ENCODE measurements at regions not wholly inside any gene's neighbourhood (a gene's known extent, or its start where the extent isn't known, plus 50 kb on each side); places are given as distances from the start of the nearest gene placed in this dataset.

DNA sequence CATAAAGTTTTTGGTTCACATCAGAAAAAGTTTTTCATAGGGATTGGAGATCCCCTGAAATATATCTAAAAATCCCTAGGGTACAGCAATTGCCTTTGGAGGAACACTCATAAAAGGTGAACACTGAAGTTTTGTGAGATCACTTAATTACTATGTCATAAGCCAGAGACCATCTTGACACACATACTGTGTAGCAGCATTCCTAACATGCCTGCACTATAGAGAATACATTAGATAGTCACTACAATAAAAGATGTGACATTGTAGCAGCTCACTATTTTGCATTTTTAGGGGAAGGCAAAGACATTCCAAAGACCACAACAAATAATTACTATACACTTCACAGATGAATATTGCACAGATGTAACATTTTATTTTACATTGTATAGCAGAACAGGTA lies 779.9 kb downstream of the KCNT2 start:
- no peak for DNase-seq (ENCODE audit: low read depth)

DNA sequence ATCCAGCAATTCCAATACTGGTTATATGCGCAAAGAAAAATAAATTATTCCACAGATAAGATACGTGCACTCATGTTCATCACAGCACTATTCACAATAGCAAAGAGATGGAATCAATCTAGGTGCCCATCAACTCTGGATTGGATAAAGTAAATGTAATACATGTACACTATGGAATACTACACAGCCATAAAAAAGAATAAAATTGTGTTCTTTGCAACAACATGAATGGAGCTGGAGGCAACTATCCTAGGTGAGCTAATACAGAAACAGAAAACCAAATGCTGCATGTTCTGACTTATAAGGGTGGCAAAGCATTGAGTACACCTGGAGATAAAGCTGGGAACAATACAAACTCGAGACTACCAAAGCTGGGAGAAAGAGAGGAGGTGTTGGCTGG lies 787.3 kb downstream of the KCNT2 start:
- DNase-seq (ENCODE audit: low read depth) = no peak

DNA sequence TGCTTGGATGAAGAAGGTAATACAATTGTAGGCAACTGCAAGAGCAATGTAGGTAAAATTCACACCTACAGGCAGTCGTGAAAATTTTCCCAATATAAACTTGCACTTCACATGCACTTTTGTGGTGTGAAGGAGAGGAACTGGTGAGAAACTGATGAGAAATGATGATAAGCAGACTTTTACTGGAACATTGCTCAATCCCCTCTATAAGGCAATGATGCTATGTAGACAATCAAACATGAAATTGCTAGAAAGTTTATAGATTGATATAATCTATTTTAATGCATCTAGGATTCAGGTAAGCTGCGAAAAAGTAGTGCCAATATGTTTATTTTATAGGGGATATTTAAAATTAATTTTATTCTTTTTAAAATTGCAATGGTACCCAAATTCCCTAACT lies 802.2 kb downstream of the KCNT2 start:
- no peak for DNase-seq (ENCODE audit: low read depth)

DNA sequence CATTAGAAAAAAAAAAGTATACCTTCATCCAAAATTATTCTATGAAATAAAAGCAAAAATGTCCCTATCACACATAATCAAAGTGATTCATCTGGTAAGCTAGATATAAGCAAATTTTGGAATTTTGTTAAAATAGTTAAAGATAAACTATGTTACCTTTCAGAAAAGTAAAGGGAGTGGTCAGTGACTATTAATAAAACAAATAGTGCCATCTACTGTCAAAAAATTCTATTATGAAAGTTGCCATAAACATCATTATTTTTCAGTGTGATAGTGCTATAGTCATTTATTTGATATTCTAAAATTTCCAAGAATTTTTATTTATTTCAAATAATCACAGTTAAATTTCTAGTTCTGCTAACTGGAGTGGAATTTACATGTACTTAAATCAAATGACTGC lies 803.7 kb downstream of the KCNT2 start:
- no peak for DNase-seq (ENCODE audit: low read depth)

DNA sequence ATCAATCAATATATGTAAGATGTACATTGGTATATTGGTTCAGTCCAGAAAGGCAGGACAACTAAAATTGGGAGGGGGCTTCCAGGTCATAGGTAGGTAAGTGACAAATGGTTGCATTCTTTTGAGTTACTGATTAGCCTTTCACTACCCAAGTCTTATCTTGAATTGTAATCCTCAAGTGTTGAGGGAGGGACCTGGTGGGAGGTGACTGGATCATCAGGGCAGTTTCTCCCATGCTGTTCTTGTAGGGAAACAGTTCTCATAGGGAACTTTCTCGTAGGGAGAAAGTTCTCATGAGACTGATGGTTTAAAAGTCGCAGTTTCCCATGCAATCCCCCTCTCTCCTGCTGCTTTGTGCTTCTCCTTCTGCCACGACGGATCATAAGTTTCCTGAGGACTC lies 809.2 kb downstream of the KCNT2 start:
- no peak for DNase-seq (ENCODE audit: low read depth)

DNA sequence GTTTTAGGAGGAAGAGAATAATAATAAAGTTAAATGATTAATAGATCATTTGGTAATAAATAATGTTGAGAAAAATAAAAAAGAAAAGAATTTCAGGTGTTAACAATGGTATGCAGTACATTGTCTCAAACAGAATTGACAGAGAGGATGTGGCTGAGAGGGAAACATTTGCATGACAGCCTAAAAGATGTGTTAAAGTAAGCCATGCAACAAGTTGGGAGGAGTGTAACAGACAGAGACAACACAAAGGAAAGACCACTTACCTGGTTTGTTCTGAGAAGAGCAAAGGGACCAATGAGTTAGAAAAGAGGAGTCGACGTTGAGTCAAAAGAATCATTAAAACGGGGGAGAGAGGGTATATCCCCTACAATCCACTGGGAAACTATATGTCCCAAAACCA lies 814.0 kb downstream of the KCNT2 start:
- DNase-seq (ENCODE audit: low read depth) = no peak

DNA sequence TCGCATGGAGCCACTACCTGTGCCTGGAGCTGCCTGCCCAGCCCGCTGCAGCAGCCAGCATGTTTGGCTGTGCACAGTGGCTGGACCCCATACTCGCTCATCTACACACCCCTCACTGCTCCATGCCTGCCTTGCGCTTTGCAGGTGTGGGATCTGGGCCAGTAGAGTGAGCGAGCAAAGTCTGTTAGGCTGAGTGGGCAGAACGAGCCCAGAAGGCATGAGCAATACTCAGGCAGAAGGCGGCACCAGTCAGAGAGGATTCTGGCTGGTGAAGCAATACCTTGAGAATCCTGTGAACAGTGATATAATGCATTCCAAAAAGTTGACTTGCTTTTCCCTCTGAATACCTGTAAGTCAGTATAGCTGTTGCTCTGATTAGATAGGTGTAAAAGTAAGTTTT lies 816.4 kb downstream of the KCNT2 start:
- DNase-seq (ENCODE audit: low read depth) = no peak

DNA sequence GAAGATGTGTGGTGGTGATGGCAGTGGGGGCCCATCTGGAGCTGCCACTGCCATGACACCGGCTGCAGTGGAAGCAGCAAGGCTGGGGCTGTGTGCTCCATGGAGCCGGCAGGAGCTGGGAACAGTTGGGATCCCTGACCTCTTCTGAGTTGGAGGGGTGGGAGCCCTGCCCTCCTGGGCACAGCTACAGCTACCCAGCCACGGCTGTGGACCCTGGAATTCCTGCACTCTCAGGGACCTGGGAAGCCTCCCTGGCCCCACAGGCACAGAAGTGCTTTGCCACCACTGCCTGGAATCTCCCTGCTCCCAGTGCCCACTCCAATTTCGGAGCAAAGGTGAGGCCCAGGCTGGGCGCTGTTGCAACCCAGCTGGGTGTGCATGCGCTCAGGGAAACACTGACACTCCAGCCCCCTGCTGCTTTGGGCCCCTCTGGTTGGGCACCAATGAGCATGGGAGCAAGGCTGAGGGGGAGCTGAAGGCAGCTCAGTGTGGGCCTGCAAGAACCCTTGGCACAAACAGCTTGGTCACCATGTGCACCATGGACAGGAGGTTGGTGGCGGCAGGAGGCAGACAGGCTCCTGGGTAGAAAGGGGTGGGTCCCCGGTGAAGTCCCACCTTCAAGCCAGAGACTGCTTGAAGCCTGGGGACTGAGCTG lies 817.6 kb downstream of the KCNT2 start:
- DNase-seq (ENCODE audit: low read depth) = no peak

DNA sequence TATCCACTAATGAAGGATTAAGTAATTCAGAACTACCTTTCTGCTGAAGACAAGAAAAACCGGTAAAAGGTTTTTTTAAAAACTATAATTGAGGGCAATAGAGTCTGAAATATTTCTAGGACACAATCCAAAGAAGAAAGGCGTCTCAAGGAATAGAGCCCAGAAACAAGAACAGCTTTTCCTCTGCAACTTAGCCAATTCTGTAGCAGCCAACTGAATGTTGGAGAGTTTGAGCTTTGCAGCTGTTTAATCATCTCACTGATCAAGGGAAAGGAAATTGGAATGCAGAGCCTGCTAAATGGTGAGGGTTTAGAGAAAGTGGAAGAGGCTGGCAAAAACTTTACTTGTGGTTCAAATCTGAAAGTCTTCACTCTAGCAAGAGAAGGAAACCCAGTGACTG lies 818.9 kb downstream of the KCNT2 start:
- no peak for DNase-seq (ENCODE audit: low read depth)

DNA sequence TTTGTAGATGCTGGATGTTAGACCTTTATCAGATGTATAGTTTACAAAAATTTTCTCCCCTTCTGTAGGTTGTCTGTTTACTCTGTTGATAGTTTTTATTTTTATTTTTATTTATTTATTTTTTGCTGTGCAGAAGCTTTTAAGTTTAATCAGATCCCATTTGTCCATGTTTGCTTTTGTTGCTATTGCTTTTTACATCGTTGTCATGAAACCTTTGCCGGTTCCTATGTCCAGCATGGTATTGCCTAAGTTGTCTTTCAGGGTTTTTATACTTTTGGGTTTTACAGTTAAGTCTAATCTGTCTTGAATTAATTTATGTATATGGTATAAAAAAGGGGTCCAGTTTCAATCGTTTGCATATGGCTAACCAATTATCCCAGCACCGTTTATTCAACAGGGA lies 819.5 kb downstream of the KCNT2 start:
- no peak for DNase-seq (ENCODE audit: low read depth)

DNA sequence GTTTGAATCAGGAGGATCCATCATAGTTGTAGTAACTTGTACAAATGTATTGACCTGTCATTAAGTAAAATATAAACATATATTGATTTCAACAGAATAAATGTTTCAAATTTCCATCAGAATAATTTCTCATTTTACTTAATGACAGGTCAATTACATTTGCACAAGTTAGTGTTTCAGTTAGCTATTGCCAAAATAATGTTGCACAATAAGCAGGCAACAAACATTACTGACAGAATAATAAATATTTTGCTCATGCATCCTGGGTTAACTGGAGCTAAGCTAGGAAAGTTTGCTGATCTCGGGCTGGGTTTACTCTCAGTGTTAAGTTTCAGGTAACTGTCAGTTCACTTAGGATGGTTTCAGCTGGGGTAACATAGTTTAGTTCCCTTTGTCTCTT lies 822.4 kb downstream of the KCNT2 start:
- DNase-seq (ENCODE audit: low read depth) = no peak

DNA sequence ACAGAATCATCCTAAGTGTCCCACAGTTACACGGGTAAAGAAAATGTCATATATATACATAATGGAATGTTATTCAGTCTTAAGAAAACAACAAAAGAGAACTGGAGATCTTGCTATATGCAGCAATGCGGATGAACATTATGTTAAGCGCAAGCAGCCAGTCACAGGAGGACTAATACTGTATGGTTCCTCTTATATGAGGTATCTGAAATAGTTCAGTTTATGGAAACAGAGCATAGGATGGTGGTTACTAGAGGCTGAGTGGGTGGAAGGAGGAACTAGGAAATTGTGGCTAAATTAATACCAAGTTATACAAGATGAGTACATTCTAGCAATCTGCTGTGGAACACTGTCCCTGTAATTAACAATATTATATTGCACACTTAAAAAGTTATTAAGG lies 834.3 kb downstream of the KCNT2 start:
- DNase-seq (ENCODE audit: low read depth) = no peak

DNA sequence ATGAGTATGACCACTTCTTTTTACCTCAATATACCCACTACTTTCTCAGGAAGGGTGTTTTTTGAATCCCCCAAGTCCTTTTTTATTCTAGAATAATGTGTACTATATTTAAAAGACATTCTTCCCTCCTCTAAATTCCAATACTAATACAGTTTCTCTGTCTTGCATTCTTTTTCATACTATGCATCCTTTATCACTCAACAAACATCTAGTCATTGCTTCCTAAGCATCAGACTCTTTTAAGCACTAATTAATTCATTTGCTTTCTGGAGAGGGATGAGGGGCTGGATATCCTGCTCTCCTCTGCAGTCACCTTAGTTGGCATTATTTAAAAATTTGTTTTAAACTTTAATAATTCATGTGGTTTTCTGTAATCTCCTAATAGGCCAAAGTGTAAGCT lies 838.8 kb downstream of the KCNT2 start:
- no peak for DNase-seq (ENCODE audit: low read depth)

DNA sequence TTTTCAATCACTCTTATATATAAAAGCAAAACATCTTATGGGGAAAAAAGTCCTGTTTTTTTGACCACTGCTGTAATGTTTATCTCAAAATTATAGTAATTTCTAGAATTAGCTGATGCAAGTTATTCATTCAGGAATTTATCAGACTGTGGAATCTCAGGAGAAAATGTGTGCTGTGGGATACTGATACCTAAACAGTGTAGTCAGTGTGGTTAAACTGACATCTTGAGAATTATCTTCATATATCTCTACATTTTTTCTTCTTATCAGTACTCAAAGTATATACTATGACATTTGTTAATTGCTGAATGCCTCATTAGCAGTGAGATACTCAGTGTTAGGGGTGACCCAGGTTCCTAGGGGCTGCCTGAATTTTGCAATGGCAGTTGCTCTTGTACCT lies 839.3 kb downstream of the KCNT2 start:
- DNase-seq (ENCODE audit: low read depth) = no peak

DNA sequence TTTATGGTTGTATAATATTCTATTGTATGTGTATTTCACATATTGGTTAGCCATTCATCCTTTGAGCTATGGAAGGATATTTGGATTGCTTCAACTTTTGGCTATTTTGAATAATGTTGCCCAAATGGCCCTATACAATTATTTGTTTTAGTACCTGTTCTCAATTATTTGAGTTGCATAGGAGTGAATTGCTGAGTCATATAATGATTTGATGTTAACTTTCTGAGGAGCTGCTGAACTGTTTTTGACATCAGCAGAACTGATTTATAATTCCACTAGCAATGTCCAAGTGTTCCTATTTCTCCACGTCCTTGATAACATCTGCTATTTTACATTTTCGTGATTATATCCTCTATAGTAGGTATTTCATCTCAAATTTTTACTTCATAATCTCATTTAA lies 839.9 kb downstream of the KCNT2 start:
- DNase-seq (ENCODE audit: low read depth) = no peak

DNA sequence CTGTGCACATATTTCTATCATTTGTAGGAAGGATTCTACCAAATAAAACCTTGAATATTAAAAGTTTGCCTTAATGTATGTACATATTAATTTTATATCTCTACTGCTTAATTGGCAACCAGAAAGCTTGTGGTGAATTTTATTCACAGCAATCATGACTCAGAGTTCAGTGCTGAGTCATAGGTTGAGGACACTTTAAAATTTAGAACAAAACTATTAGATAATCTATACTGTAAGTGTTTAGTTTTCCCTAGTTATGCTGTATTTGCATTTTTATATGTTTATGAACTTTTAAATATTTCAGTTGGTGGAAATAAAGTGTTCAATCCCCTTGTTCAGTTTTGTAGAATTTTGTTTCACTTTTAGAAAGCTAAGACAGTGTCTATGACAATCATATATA lies 841.5 kb downstream of the KCNT2 start:
- no peak for DNase-seq (ENCODE audit: low read depth)

DNA sequence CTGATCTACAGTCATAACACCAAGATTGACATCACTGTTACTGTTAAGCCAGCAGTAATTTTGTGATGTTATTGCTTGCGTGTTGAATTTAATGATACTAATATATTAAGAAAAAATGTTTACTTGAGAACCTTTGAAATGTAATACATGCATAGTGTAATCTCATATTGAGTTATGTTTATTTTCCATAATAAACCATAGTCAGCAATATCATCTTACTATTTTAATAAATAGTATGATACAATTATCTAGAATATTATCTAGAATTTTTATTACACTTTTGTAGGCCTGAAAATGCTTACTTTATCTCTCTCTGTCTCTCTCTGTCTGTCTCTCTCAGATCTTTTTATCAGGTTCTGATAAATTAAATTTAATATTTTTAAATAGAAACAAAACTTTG lies 843.1 kb downstream of the KCNT2 start:
- DNase-seq (ENCODE audit: low read depth) = no peak

DNA sequence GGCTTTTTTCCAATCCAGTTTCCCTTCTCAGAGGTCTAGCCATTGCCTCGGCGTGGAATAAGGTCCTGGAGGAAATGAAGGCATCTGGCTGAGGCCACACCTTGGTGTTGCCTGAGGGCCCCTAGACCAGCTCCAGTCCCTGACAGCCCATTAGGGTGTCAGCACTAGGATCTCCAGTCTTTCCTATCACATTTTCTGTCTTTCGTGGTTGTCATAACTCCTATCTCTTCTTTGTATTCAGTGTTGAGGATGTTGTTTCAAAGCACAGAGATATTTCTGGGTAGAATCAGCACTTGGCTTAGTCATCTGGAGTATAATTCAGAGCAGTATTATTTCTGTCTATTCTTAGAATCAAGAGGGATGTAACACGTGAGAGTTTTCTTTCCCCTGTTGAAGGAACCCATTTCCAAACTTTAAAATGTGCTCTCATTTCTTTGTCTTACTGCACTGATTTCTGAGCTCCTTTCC lies 844.3 kb downstream of the KCNT2 start:
- DNase-seq (ENCODE audit: low read depth) = no peak

DNA sequence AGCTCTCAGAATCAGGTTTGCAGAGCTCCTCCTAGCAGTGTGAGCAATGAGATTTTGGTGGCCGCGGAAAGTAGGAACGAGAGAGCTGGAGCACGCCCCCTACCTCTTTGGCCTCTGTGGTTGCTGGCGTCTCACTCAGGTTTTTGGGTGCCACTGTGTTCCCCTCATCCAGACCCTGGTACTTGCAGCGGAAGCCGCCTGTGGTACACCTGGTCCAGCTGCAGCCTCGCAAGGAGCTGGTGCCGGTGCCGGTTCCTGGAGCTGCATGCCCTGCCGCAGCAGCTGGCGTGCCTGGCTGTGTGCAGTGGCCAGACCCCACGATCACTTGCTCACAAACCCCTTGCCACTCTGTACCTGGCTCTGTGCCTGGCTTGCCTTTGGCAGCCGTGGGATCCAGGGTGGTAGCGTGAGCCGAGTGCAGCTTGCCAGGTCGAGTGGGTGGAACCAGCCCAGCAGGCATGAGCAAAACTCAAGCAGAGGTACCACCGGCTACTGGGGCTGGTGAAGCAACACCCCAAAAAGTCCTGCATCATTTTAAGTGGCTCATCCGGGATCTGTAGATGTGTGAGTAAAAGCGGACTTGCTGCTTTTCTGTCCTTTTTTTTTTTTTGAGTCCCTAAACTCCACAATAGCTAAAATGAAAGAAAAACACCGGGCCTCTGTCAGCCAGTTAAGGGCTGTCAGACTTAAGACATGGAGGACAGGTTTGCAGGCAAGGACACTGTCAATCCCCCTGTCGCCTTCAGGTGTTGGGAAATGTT lies 844.9 kb downstream of the KCNT2 start:
- DNase-seq (ENCODE audit: low read depth) = no peak

DNA sequence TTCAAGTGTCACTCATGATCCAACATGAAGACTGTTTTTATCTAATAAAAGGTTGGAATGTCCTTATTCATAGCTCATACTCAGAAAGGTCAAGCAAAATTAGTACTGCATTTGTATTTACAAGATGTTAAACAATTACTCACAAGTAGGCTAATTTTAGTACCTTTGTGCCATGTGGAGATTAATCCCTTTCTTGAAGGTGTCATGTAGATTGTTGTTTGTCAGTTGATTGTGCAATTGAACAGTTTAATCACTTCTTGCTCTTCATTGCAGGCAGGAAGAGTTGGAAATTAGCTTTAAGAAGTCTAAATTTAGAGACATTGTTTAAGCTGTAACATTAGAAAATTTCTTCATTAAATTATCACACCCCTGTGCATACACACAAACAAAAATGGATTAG lies 847.1 kb downstream of the KCNT2 start:
- DNase-seq (ENCODE audit: low read depth) = no peak

DNA sequence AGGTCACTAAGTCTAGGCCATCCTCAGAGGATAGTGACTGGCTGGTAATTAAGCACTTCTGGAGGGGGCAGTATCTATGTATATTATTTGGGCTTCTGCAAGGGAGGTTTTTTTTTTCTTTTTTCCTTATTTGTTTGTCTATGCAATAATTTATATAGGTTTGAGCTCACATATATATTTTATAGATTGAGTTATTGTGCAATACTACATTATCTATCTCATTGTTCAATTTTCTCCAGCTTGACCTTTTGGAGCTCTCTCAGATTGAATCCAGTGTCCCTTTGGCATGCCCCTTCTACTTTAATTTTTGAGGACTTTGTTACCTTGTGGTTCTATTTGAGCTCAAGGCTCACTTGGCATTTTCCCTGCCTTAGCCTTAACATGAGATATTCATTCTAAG lies 852.1 kb downstream of the KCNT2 start:
- DNase-seq (ENCODE audit: low read depth) = no peak

DNA sequence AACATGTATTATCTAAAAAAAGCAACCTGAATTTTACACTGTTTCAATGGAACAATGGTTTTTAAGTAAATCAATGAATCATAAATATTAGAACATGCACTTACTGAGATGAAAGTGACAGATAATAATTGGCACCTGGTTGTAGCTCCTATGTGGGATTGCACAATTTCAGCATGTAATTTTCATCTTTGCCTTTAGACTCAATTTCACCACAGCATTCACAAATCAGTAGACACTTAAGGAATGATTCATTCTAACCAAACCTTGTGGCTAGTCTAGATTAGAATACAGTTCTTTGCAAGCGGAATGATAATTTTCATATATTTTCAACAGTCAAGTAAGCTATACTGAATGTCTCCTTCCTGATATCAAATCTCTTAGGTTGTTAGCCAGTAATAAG lies 853.4 kb downstream of the KCNT2 start:
- DNase-seq (ENCODE audit: low read depth) = no peak

DNA sequence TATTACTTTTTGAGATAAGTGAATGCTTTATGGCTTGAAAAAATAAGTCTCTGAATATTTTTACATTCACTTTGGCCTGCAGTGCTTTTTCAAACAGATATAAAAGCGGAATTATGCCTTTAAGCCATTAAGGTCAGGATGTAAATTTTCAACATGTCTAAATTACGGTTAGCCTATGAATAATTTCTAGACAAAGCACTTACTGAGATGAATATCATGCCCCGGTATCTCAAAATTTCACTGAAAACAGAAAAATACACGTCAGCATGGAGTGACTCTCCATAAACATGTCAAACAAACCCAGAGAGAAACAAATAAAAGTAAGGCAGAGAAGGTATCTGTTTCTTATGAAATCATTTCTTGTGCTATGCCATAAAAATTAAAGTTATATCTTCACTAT lies 853.9 kb downstream of the KCNT2 start:
- no peak for DNase-seq (ENCODE audit: low read depth)

DNA sequence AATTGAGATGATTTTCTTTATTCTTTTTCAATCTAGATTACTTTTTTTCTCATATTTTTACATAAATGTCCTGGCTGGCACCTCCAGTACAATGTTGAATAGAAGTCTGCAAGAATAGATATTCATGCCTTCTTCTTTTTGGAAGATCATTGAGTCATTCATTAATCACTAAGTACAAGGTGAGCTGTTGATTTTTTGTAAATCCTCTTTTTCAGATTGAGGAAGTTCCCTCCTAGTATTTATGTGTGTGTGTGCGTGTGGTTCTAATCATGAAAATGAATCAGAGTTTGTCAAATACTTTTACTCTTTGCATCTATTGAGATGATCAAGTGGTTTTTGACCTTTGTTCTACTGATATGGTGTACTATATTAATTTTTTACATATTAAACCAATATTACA lies 859.3 kb downstream of the KCNT2 start:
- no peak for DNase-seq (ENCODE audit: low read depth)

Data from stimulated activated CD8-positive, alpha-beta memory T cell treated with anti-CD3 and anti-CD28 coated beads, Interleukin-15, amount 100 ng/mL, for 1 hour (primary cell).